Astrocyte (in vitro differentiated cells and primary cell): ENCODE measurements at regions not wholly inside any gene's neighbourhood (a gene's known extent, or its start where the extent isn't known, plus 50 kb on each side); places are given as distances from the start of the nearest gene placed in this dataset.

Experiments
- CTCF ChIP-seq: IDR thresholded peaks from 2 replicates; pipeline ENCODE4 v1.5.1; 2011; ENCODE audit warnings: low read depth, mild to moderate bottlenecking, inconsistent platforms, low read length, moderate library complexity; ENCODE audit not compliant: insufficient read depth
- EZH2 ChIP-seq: IDR thresholded peaks from 2 replicates; pipeline ENCODE4 v1.6.1; 2012; ENCODE audit warnings: mild to moderate bottlenecking, low read length, inconsistent platforms; ENCODE audit not compliant: insufficient read depth

- no peak for TF ChIP-seq CTCF
- no peak for TF ChIP-seq EZH2
Measured at GRCh38 chr6:26202201-26202611, 115.0 kb downstream of the HFE start.
